Fibroblast of lung (primary cell): ENCODE measurements at regions not wholly inside any gene's neighbourhood (a gene's known extent, or its start where the extent isn't known, plus 50 kb on each side); places are given as distances from the start of the nearest gene placed in this dataset.

Experiments
- DNase-seq, 2 donors: peaks; one replicate each; pipeline versions ENCODE4 v3.0.0 to v3.0.0-alpha.2; 2010; ENCODE audit warnings: low read depth in 2 of 2
- H2AFZ ChIP-seq: 2 replicates; pipeline ENCODE4 v1.5.1; 2012; ENCODE audit warnings: low read length, control low read depth, inconsistent platforms
- H3K27ac ChIP-seq: 2 replicates; pipeline ENCODE4 v1.5.1; 2011; ENCODE audit warnings: low read length, control low read depth; ENCODE audit not compliant: insufficient read depth
- H3K27me3 ChIP-seq: 2 replicates; pipeline ENCODE4 v1.5.1; 2011; ENCODE audit warnings: mild to moderate bottlenecking, low read length; ENCODE audit not compliant: control insufficient read depth, insufficient read depth
- H3K36me3 ChIP-seq: 2 replicates; pipeline ENCODE4 v1.5.1; 2011; ENCODE audit warnings: low read length; ENCODE audit not compliant: control insufficient read depth, insufficient read depth
- H3K4me1 ChIP-seq: 2 replicates; pipeline ENCODE4 v1.5.1; 2011; ENCODE audit warnings: low read length; ENCODE audit not compliant: control insufficient read depth, insufficient read depth; ENCODE audit errors: extremely low read depth
- H3K4me2 ChIP-seq: 2 replicates; pipeline ENCODE4 v1.5.1; 2011; ENCODE audit warnings: low read length, control low read depth; ENCODE audit not compliant: insufficient read depth; ENCODE audit errors: extremely low read depth
- H3K4me3 ChIP-seq, 4 experiments: fragments of 200-600 bp in 1 of 4; sonication (generic) in 1 of 4; replicated peaks in 1 of 4; 2 replicates each; pipeline ENCODE4 v1.5.1; 2011 to 2016; ENCODE audit warnings: low read length in 4 of 4, low read depth in 3 of 4, mild to moderate bottlenecking in 3 of 4, control low read depth in 2 of 4, inconsistent platforms in 1 of 4, mixed read lengths in 1 of 4; ENCODE audit not compliant: insufficient read depth in 1 of 4; ENCODE audit errors: control extremely low read depth in 1 of 4
- H3K79me2 ChIP-seq: 2 replicates; pipeline ENCODE4 v1.5.1; 2012; ENCODE audit warnings: mild to moderate bottlenecking, low read length, inconsistent platforms; ENCODE audit not compliant: control insufficient read depth, insufficient read depth
- H3K9ac ChIP-seq: 2 replicates; pipeline ENCODE4 v1.5.1; 2011; ENCODE audit warnings: mild to moderate bottlenecking, low read length, control low read depth; ENCODE audit not compliant: insufficient read depth
- H3K9me3 ChIP-seq: 2 replicates; pipeline ENCODE4 v1.5.1; 2012; ENCODE audit warnings: low read depth, low read length; ENCODE audit not compliant: control insufficient read depth, insufficient read depth
- H4K20me1 ChIP-seq: 2 replicates; pipeline ENCODE4 v1.5.1; 2011; ENCODE audit warnings: low read length; ENCODE audit not compliant: control insufficient read depth, insufficient read depth; ENCODE audit errors: extremely low read depth
- EZH2 ChIP-seq: IDR thresholded peaks from 2 replicates; pipeline ENCODE4 v1.5.1; 2012; ENCODE audit warnings: low read length, control low read depth, mild to moderate bottlenecking; ENCODE audit errors: missing control alignments
- TF ChIP-seq, protein P1 (sequence below), 2 donors: IDR thresholded peaks in 1 of 2; conservative IDR thresholded peaks in 1 of 2; 1 replicate in 1 of 2; 2 replicates in 1 of 2; pipeline ENCODE4 v1.5.1; 2011 to 2012; ENCODE audit warnings: low read length in 2 of 2, control low read depth in 1 of 2, inconsistent platforms in 1 of 2, low read depth in 1 of 2, mild to moderate bottlenecking in 1 of 2

DNA sequence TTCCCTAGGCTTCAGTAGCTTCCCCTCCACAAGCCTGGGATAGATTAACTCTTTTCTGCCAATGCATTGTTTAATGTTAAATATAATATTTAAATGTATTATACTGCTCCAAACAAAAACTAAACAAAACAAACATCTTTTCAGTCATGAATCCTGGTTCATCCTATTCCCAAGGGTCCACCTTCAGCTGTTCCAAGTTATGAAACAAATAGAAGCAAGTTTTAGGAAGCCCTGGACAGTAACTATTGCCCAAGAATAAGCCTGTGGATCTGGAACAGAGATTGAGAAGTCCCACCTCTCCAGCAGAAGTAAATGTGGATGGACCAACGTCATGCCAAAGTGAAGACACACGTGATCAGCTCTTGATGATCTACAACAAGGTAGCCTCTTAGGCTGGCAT is 408.1 kb downstream of the SETD4 start:
- H3K27ac ChIP-seq, result no peak overlapping the region

DNA sequence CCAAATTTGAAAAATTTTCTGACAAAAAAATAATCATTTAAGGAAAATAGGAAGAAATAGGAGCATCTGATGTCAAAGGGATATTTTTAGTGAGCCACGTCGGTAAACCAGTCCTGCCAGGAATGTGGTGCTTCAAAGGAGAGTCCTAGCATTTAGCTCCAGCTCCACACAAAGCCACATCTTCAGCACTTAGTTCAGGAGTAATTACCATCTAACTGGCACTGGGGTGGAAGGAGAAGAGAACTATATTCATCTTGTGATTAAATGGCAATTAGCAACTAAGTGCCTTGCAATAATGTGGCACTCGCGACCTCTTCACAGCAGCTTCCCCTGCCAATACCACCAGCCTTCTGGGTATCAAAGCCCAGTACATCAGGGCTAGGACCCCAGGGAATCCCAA is 409.1 kb downstream of the SETD4 start:
- H3K79me2 ChIP-seq, result no peaks in the 10 kb centered on the region
- H2AFZ ChIP-seq, result no peak overlapping the region
- H3K9me3 ChIP-seq, result no peaks in the 10 kb centered on the region
- no peak overlapping the region for H3K9ac ChIP-seq
- H4K20me1 ChIP-seq, result no peaks in the 10 kb centered on the region
- H3K4me3 ChIP-seq, result no peak overlapping the region
- H3K27me3 ChIP-seq, result no peaks in the 10 kb centered on the region
- H3K4me1 ChIP-seq, result peaks cover 2% of the 10 kb centered on the region
- H3K36me3 ChIP-seq, result no peaks in the 10 kb centered on the region
- H3K4me2 ChIP-seq, result no peak overlapping the region
- H3K27ac ChIP-seq, result no peak overlapping the region
- DNase-seq, result no peak
- no peak for TF ChIP-seq EZH2
- TF ChIP-seq, protein P1, sequence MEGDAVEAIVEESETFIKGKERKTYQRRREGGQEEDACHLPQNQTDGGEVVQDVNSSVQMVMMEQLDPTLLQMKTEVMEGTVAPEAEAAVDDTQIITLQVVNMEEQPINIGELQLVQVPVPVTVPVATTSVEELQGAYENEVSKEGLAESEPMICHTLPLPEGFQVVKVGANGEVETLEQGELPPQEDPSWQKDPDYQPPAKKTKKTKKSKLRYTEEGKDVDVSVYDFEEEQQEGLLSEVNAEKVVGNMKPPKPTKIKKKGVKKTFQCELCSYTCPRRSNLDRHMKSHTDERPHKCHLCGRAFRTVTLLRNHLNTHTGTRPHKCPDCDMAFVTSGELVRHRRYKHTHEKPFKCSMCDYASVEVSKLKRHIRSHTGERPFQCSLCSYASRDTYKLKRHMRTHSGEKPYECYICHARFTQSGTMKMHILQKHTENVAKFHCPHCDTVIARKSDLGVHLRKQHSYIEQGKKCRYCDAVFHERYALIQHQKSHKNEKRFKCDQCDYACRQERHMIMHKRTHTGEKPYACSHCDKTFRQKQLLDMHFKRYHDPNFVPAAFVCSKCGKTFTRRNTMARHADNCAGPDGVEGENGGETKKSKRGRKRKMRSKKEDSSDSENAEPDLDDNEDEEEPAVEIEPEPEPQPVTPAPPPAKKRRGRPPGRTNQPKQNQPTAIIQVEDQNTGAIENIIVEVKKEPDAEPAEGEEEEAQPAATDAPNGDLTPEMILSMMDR (conservative IDR thresholded peaks at IDR 0.05 in 1 of 2, IDR thresholded peaks at IDR 0.05 in 1 of 2; ENCODE audit: low read depth in 1 of 2, low read length in 2 of 2), result no peak

More for the DNA sequence above, 408.1 kb downstream of the SETD4 start:
- no peak overlapping the region for H3K4me3 ChIP-seq
- no peaks in the 10 kb centered on the region for H3K9me3 ChIP-seq
- H4K20me1 ChIP-seq, result no peaks in the 10 kb centered on the region
- H3K36me3 ChIP-seq, result no peaks in the 10 kb centered on the region
- no peak overlapping the region for H3K9ac ChIP-seq
- no peak overlapping the region for H3K4me2 ChIP-seq
- TF ChIP-seq, protein P1 (conservative IDR thresholded peaks at IDR 0.05 in 1 of 2, IDR thresholded peaks at IDR 0.05 in 1 of 2; ENCODE audit: low read depth in 1 of 2, low read length in 2 of 2), result no peak
- no peak for TF ChIP-seq EZH2
- no peaks in the 10 kb centered on the region for H3K79me2 ChIP-seq
- DNase-seq, result no peak
- peaks cover 2% of the 10 kb centered on the region for H3K4me1 ChIP-seq
- H2AFZ ChIP-seq, result no peak overlapping the region
- H3K27me3 ChIP-seq, result no peaks in the 10 kb centered on the region

DNA sequence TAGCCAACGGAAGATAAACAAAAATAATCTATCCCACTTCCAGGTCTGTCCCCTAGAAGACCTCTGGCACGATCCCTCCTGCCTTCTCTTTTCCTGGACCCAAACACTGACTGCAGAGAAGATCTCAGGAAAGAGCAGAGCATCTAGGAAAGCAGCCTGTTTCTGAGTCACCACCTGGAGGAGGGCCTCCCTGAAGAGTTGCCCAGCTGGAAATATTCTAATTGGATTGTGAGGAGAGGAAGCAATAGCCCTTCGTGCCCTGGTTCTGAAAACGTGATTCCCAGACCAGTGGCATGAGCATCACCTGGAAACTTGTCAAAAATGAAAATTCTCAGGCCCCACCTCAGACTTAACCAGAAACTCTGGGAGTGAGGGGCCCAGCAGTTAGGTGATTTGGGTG is 411.1 kb downstream of the SETD4 start:
- Histone ChIP-seq H2AFZ (no peak overlapping the region), H3K4me2 (peak overlapping the region; percentile 46)
- TF ChIP-seq, protein P1 (conservative IDR thresholded peaks at IDR 0.05 in 1 of 2, IDR thresholded peaks at IDR 0.05 in 1 of 2; ENCODE audit: low read depth in 1 of 2, low read length in 2 of 2), result no peak
- TF ChIP-seq EZH2, result no peak

More for the DNA sequence above, 411.1 kb downstream of the SETD4 start:
- H3K4me3 ChIP-seq, result no peak overlapping the region
- no peaks in the 10 kb centered on the region for H4K20me1 ChIP-seq
- H3K4me1 ChIP-seq, result peaks cover 2% of the 10 kb centered on the region
- H3K9ac ChIP-seq, result no peak overlapping the region
- H3K79me2 ChIP-seq, result no peaks in the 10 kb centered on the region
- no peaks in the 10 kb centered on the region for H3K9me3 ChIP-seq
- H3K27me3 ChIP-seq, result no peaks in the 10 kb centered on the region
- no peaks in the 10 kb centered on the region for H3K36me3 ChIP-seq
- H3K27ac ChIP-seq, result no peak overlapping the region
- DNase-seq, result peak; percentile 38 to 57
